HG02571 (cell line): ENCODE measurements at regions not wholly inside any gene's neighbourhood (a gene's known extent, or its start where the extent isn't known, plus 50 kb on each side); places are given as distances from the start of the nearest gene placed in this dataset.

Experiments
- ATAC-seq: cut with Tn5 transposase; IDR thresholded peaks from one replicate; pipeline ENCODE4 v1.9.1; 2021; ENCODE audit warnings: mild to moderate bottlenecking, moderate library complexity; ENCODE audit not compliant: unreplicated experiment

DNA sequence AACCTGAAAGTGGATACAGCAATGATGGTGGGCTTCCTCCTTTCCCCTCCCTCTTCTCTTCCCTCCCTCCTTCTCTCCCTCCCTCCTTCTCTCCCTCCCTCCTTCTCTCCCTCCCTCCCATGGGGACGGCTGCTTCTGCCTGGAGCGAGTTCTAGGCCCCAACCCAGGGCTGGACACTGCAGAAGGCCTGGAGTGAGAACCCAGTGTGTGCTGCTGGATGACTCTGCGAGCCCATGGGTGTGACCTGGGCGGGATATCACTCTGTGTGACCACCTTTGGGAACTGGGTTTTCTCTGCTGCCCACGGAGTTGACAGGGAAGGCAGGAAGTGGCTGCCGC, 242.6 kb upstream of the GSE1 start:
- ATAC-seq, result no peak

DNA sequence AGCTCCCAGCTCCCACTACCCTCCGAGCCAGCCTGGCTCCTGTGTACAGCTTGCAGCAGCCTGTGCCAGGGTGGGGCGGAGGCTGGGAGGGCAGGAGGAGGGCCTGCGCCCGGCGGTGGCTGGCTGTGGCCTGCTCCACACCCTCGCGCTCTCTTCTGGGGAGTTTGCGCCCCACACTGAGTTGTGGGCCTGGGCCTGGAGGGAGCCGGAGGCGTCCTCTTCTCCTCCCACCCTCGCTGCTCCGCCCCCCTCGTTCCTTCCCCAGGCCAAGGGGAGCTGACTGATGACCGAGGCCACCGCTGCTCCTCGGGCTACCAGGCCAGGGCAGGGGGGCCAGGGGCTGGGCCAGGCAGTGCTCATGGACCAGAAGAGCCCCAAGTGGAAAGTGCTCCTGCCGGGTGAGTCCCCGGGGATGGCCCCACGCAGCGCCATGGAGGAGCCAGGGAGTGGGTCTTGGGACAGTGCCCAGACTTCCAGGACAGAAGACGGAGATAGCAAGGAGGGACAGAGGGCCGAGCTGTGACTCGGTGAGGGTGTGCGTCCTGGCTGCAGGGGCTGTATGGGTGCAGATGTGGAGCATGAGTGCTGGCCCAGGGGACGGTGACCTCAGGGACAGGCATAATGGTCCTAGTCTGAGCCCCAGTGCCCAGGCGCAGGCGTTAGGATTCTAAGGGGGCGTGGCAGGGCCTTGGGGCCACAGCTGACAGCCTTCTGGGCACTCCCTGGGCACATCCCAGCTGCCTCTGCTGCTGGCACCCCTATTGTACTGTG, 242.1 kb upstream of the GSE1 start:
- no peak for ATAC-seq

DNA sequence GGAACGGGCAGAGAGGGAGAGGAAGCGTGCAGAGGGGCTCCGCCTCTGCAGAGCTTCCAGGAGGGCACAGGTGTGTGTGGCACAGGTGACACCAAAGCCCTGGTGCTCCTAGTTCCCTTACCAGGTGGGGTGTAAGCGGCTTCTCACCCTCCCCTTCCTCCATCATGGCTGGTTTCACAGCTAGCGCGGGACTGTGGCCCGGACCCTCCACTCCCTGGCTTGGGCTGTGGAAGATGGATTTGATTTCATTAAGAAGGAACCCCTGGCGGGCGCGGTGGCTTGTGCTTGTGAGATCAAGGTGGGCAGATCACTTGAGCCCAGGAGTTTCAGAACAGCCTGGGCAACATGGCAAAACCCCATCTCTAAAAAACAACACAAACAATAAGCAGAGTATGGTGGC, 241.2 kb upstream of the GSE1 start:
- no peak for ATAC-seq

DNA sequence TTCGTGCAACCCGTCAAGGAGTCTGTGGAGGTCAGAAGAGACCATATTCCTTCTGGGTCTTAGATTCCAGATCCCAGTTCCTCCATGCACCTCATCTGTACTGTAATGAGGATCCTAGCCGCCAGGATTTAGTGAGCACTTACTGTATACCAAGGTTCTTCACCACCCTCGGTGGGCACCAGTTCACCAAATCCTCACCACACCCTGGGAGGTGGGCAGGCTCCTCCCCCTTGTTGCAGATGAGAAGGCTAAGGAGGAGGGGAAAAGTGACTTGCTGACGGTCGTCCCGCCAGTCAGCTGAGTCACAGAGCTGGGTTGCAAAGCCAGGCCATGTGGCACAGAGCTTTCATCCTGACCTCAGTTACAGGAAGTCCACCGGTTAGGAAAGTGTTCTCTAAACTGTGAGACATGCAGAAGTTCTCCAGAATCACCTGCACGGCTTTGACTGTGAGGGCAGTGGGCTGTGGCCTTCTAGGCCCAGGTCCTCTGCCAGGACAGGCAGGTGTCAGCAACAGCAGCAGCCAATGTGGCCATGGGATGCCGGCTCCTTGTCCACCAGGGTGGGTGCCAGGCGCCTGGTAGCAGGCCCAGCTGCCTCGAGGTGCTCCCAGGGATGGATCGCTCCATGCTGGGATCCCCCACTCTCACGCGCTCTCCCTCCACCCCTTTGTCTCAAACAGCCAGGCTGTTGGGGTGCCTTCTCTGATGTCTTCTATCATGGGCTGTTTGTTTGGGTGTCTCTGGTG, 240.3 kb upstream of the GSE1 start:
- no peak for ATAC-seq

- ATAC-seq, result no peak
These were observed 239.2 kb upstream of the GSE1 start for GRCh38 chr16:85373741-85374570.

DNA sequence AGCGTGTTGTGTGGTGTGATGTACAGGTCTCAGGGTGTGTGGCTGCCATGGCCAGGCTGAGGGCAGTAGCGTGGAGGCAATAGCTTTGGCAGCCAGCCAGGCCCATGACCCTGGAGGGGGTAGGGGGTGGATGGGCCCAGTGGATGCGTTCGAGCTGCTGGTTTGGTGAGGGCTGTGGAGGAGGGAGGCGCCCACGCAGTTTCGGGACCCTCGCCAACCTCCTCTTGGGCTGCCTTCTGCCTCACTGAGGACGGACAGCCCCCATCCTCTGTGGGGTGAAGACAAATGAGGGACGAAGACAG, 238.6 kb upstream of the GSE1 start:
- no peak for ATAC-seq

- no peak for ATAC-seq
These were observed 237.8 kb upstream of the GSE1 start for GRCh38 chr16:85375282-85375681.

DNA sequence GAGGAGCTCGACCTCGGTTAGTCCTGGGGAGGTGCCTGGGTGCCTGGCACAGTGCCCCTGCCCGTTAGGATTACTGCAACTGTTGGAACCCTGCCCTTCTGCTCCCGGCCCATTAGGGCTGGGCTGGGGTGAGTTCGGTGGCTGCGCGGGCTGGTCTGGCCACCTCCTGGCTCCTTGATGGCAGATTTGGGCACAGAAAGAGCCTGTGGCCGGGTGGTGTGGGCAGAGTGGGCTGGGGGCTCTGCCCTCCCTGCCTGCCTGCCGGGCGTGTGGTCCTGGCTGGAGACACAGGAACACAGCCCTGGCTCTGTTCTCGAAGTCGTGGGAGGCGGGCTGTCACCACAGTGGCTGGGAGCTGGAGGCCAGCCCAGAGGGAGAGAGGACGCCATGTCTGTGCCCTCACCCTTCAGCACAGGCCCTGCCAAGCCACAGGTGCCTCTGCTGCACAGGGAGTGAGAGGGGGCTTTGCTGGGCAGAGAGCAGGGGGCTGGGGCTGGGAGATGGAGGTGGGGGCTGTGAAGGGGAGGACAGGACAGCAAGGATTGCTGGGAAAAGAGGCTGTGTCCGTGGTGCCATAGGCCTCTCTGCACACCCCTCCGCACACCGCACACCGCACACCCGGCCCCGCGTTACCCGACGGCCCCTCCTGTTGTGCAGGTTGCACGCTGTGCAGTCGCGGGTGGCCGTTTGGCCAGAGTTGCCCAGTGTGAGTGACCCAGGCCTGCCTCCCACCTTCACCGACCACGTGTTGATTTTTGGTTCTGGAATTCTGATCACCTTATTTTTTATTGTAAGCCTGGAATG, 236.6 kb upstream of the GSE1 start:
- no peak for ATAC-seq

DNA sequence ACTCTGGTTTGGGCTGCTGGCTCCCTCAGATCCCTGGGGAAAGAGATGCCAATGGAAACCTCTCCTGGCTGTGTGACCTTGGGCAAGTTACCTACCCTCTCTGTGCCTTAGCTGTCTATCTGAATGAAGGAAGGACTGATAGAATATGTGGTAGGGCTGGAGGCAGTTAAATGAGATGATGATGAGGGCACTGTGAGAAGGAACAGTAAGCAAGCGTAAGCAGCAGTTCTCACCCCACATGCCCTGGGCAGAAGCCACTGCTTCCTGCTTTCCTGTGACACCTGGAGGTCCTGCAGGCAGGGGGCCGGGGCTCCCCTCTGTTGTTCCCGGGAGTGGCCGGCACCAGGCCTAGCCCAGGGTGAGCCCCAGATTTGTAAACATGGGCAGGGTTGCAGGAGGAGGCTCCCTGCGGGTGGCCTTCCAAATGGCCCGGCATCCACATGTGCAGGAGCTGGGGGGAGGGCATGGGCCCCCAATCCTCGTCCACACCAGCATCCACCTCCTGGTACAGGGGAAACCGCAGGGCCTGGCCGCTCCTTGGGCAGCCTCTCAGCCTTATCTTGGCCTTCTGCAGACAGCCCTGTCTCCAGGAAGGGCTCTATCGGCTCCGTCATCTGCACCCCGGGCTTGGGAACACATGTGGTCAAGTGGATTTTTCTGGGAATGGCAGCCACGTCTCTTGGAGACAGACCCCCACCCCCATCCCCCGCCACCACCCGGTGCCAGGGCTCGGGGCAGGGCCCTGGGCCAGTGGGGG, 235.6 kb upstream of the GSE1 start:
- ATAC-seq, result no peak

DNA sequence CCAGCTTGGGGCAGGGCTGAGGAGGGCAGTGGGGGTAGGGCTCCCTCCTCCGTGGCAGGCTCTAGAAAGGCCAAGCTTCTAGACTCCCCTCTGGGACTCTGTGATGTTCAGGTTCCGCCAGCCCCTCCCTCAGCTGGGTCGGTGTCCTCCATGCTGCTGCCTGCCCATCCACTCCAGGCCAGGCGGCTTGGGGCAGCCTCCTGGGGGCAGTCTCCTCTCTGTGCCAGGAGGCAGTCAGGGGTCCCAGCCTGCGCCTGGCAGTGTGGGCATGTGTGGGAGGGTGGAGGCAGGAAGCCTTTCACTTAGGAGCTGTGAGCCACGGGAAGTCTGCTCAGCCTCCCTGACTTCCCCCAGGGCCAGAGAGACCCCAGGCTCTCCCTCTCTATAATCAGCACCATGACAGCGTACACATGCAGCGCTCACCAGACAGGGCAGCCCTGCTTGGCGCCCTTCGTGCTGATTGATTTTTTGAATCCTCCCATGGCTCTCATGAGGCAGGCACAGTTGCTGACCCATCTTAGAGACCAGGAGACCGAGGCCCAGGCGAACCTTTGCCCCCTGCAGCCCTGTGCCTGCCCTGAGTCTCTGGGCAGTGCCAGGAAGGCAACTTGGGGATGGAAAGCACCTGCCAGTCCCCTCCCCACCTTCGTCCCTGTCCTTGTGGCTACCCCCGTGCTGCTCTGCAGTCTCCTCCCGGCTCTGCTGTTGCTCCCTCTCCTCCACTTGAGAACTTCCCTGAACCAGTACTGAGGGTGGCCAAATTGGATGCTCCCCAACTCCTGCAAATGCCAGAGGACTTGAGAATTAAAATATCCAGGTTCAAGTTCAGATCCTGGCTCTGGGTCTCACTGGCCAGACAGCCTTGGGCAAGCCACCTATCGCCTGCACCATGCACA, 234.7 kb upstream of the GSE1 start:
- no peak for ATAC-seq

GRCh38 chr16:85379041-85380001, 233.8 kb upstream of the GSE1 start:
- no peak for ATAC-seq

- no peak for ATAC-seq
These were observed 233.1 kb upstream of the GSE1 start for GRCh38 chr16:85380002-85380395.

GRCh38 chr16:85380905-85381737, 232.0 kb upstream of the GSE1 start:
- ATAC-seq, result no peak

- ATAC-seq, result no peak
These were observed 231.2 kb upstream of the GSE1 start for GRCh38 chr16:85381738-85382592.

GRCh38 chr16:85382717-85383118, 230.4 kb upstream of the GSE1 start:
- no peak for ATAC-seq
